OCI-LY1 (cell line): ENCODE measurements at regions not wholly inside any gene's neighbourhood (a gene's known extent, or its start where the extent isn't known, plus 50 kb on each side); places are given as distances from the start of the nearest gene placed in this dataset.

ENCODE experiments used
- H2AFZ ChIP-seq: fragments of 200-600 bp; sonication (generic), shearing (Covaris generic); 2 replicates; pipeline ENCODE4 v1.6.0; 2014; ENCODE audit warnings: antibody characterized with exemption, mild to moderate bottlenecking, low read length
- H3F3A ChIP-seq: fragments of 200-600 bp; sonication (generic), shearing (Covaris generic); 2 replicates; pipeline ENCODE4 v1.6.0; 2014; ENCODE audit warnings: mild to moderate bottlenecking, antibody characterized with exemption, low read length, moderate library complexity; ENCODE audit not compliant: insufficient read depth
- H3K27ac ChIP-seq: fragments of 200-600 bp; sonication (generic); 2 replicates; pipeline ENCODE4 v1.5.1; 2014; ENCODE audit warnings: low read length, mixed run types, mild to moderate bottlenecking, low read depth; ENCODE audit not compliant: poor library complexity, severe bottlenecking
- H3K27me3 ChIP-seq: fragments of 200-600 bp; sonication (generic); 2 replicates; pipeline ENCODE4 v1.6.0; 2014; ENCODE audit warnings: antibody characterized with exemption, mild to moderate bottlenecking, low read length, moderate library complexity; ENCODE audit not compliant: insufficient read depth
- H3K36me3 ChIP-seq: fragments of 200-600 bp; sonication (generic); 2 replicates; pipeline ENCODE4 v1.6.1; 2014; ENCODE audit warnings: mild to moderate bottlenecking, antibody characterized with exemption, low read length, moderate library complexity, mixed read lengths; ENCODE audit not compliant: insufficient read depth
- H3K4me1 ChIP-seq: fragments of 200-600 bp; sonication (generic); 2 replicates; pipeline ENCODE4 v1.5.1; 2014; ENCODE audit warnings: mild to moderate bottlenecking, low read length, moderate library complexity; ENCODE audit not compliant: insufficient read depth, severe bottlenecking
- H3K4me2 ChIP-seq: fragments of 200-600 bp; sonication (generic), shearing (Covaris generic); 2 replicates; pipeline ENCODE4 v1.6.1; 2014; ENCODE audit warnings: low read length
- H3K4me3 ChIP-seq: fragments of 200-600 bp; sonication (generic); 2 replicates; pipeline ENCODE4 v1.5.1; 2014; ENCODE audit warnings: low read length, low read depth, mild to moderate bottlenecking, mixed read lengths; ENCODE audit not compliant: poor library complexity, severe bottlenecking
- H3K79me2 ChIP-seq: fragments of 200-600 bp; shearing (Covaris generic); 2 replicates; pipeline ENCODE4 v1.6.1; 2016; ENCODE audit warnings: mixed run types, low read length, mixed read lengths; ENCODE audit not compliant: insufficient read depth
- H3K9ac ChIP-seq: fragments of 200-600 bp; sonication (generic), shearing (Covaris generic); 2 replicates; pipeline ENCODE4 v1.6.1; 2014; ENCODE audit warnings: mild to moderate bottlenecking, low read length, mixed read lengths
- H3K9me2 ChIP-seq: fragments of 200-600 bp; sonication (generic), shearing (Covaris generic); 2 replicates; pipeline ENCODE4 v1.6.1; 2014; ENCODE audit warnings: low read depth, mild to moderate bottlenecking, low read length, mixed read lengths
- H3K9me3 ChIP-seq: fragments of 200-600 bp; shearing (Covaris generic); 2 replicates; pipeline ENCODE4 v1.6.1; 2014; ENCODE audit warnings: low read length, mixed read lengths
- H4K20me1 ChIP-seq: fragments of 200-600 bp; sonication (generic), shearing (Covaris generic); 2 replicates; pipeline ENCODE4 v1.6.0; 2016; ENCODE audit warnings: mild to moderate bottlenecking, low read length; ENCODE audit not compliant: insufficient read depth
- EZH2 ChIP-seq: fragments of 200-600 bp; sonication (generic), shearing (Covaris generic); IDR thresholded peaks from 2 replicates; pipeline ENCODE4 v1.8.0; 2017; ENCODE audit warnings: borderline replicate concordance, mixed run types, mild to moderate bottlenecking, antibody characterized with exemption, low read length, moderate library complexity, mixed read lengths
- TF ChIP-seq, protein P1 (sequence below): fragments of 200-600 bp; sonication (generic), shearing (Covaris generic); IDR thresholded peaks from 2 replicates; pipeline ENCODE4 v1.5.1; 2017; ENCODE audit warnings: mild to moderate bottlenecking, antibody characterized with exemption, low read length, moderate library complexity, mixed read lengths

DNA sequence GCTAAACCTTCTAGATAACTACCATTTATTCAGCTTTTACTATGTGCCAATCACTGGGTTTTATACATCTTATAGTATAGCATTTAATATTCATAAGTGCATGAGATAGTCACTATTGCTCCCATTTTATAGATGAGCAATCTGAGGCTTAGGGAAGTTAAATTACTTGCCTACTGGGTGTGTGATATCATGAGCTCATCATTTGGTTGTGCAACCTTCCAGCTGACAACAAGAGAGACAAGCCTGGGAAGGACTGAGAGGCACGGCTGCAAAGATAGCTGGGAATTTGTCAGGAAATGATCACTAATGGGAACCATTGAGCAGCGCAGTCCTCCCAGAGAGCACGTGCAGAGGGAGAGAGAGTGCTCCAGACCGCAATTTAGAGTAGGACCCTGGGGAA is 481.6 kb upstream of the KIF2A start:
- Histone ChIP-seq H3K27ac (no peak overlapping the region), H3K36me3 (no peaks in the 10 kb centered on the region), H3K4me1 (no peaks in the 10 kb centered on the region), H3K4me3 (no peak overlapping the region), H3F3A (no peaks in the 10 kb centered on the region), H3K9ac (no peak overlapping the region), H3K9me3 (no peaks in the 10 kb centered on the region), H3K79me2 (no peaks in the 10 kb centered on the region), H4K20me1 (no peaks in the 10 kb centered on the region), H3K4me2 (no peak overlapping the region), H2AFZ (no peak overlapping the region), H3K9me2 (no peaks in the 10 kb centered on the region), H3K27me3 (no peaks in the 10 kb centered on the region)
- TF ChIP-seq, protein P1, sequence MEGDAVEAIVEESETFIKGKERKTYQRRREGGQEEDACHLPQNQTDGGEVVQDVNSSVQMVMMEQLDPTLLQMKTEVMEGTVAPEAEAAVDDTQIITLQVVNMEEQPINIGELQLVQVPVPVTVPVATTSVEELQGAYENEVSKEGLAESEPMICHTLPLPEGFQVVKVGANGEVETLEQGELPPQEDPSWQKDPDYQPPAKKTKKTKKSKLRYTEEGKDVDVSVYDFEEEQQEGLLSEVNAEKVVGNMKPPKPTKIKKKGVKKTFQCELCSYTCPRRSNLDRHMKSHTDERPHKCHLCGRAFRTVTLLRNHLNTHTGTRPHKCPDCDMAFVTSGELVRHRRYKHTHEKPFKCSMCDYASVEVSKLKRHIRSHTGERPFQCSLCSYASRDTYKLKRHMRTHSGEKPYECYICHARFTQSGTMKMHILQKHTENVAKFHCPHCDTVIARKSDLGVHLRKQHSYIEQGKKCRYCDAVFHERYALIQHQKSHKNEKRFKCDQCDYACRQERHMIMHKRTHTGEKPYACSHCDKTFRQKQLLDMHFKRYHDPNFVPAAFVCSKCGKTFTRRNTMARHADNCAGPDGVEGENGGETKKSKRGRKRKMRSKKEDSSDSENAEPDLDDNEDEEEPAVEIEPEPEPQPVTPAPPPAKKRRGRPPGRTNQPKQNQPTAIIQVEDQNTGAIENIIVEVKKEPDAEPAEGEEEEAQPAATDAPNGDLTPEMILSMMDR, result no peak

DNA sequence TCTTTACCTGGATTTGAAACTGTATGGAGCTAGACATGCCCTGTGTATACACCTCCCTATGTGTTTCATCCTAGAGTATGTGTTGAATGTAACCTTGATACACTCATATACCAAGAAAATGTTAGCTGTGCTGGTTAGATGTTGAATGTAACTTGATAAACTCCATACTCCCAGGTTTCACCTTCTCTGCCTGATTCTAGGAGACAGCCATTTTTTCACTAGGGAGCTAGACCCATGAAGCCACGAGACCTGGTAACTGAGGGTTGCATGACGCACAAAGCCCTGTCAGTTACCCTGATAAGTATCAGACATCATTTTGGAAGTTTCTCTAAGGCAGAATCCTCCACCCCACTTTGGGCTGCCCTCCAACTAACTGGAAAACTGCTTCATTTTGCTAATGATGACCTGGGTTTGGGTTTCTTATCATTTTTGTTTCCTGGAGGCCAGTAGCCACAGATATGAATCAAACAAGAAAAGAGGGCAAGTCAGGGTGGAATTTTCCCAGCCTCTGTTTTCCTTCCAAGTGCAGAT is 478.5 kb upstream of the KIF2A start:
- Histone ChIP-seq H3K27me3 (no peaks in the 10 kb centered on the region), H3K27ac (no peak overlapping the region), H3K9me3 (no peaks in the 10 kb centered on the region), H3K9me2 (no peaks in the 10 kb centered on the region), H3K36me3 (no peaks in the 10 kb centered on the region), H3F3A (no peaks in the 10 kb centered on the region), H4K20me1 (no peaks in the 10 kb centered on the region), H3K4me1 (no peaks in the 10 kb centered on the region), H3K79me2 (no peaks in the 10 kb centered on the region), H2AFZ (no peak overlapping the region), H3K4me2 (no peak overlapping the region), H3K9ac (no peak overlapping the region), H3K4me3 (no peak overlapping the region)
- no peak for TF ChIP-seq EZH2
- TF ChIP-seq, protein P1, result no peak

DNA sequence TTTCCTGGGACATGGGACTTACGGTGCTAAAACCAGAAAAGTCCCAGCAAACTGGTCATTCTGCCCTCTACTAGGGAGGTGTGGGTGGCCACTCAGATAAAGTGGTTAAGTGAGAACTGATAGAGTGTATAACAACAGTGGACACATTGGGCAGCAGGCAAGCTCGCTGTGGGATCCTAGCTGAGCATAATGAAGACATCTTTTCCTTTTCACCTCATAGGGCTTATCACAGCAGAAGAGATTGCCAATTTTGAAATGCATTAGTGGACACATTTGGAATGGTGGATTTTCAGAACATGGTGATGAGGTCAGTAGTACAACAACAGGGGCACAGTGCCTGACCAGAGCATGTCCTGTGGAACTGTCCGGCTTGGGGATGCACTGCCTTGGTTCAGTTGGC is 477.1 kb upstream of the KIF2A start:
- Histone ChIP-seq H3K4me1 (no peaks in the 10 kb centered on the region), H2AFZ (no peak overlapping the region), H3K27ac (no peak overlapping the region), H4K20me1 (no peaks in the 10 kb centered on the region), H3K9ac (no peak overlapping the region), H3K4me2 (no peak overlapping the region), H3K9me3 (no peaks in the 10 kb centered on the region), H3K9me2 (no peaks in the 10 kb centered on the region), H3K27me3 (no peaks in the 10 kb centered on the region), H3K4me3 (no peak overlapping the region), H3F3A (no peaks in the 10 kb centered on the region), H3K79me2 (no peaks in the 10 kb centered on the region), H3K36me3 (no peaks in the 10 kb centered on the region)
- no peak for TF ChIP-seq EZH2
- TF ChIP-seq, protein P1, result no peak
